Kidney tubule cell (primary cell): ENCODE measurements at regions not wholly inside any gene's neighbourhood (a gene's known extent, or its start where the extent isn't known, plus 50 kb on each side); places are given as distances from the start of the nearest gene placed in this dataset.

Source experiments
- DNase-seq: peaks from one replicate; pipeline ENCODE4 v3.0.0-alpha.2; 2018; ENCODE audit warnings: low spot score

DNA sequence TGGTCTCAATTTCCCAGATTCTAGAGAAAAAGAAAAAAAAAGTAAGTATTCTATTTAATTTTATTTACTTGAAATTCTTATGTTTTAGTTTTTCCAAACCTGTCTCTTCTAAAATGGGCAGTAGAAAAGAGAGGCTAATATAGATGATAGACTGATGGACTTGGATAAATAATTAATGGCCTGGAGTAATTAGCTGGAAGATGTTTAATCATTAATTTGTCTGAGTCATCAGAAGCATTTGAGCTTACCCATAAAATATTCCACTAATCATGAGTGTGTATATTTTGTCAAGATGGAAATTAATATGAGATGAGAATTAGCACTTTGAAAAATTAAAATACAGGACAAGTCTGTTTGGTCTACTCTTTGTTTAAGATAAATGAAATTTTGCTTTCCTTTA is 212.1 kb upstream of the MIR17HG start:
- DNase-seq = peak; percentile 35

DNA sequence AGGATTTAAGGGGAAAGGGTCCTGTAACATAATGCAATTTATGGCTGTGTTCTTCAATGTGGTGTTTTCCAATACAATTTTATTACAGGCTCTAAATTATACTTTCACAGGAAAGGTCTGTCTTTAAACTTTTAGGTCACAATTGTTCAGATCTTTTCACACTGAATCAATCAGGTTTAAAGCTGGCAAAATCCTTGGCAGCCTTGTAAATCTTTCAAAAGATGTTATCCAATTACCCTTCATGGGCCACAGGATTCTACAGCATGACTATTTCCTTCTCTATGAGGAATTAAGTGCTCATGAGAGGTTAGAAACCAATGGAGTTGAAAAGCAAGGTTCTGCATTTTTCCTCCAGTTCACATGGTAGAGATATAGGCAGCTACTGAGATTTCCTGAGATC is 211.5 kb upstream of the MIR17HG start:
- DNase-seq = peak; percentile 53

DNA sequence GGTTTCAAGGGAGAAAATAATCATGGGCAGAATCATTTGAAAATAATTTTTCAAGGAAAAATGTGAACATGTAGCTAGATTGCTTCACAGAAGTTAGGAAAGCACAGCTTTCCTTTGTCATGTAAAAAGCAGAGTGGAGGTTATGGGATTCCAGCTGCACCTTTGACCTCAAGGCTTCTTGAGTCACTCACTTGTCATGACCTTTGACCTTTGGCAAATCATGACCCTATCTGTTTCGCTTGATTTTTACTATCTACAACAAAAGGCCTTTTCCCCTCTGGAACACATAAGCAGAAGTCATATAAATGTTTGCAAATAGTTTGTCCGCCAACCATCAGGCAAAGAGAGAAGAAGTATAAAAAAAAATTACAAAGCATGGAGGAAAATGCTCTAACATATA is 210.7 kb upstream of the MIR17HG start:
- DNase-seq = no peak

DNA sequence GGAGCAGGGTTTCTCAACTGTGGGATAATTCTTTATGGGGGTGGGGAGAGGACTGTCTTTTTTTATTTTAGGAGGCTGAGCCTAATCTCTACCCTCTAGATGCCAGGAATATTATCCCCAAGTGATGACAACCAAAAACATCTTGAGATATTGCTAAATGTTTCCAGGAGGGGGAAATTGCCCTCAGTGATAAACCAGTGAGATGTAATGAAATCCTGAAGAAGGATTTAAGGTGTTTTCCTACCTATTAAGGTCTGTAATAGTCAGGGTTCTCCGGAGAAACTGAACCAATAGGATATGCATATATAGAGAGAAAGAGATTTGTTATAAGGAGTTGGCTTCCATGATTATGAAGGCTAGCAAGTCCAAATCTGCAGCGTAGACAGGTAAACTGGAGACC is 208.3 kb upstream of the MIR17HG start:
- no peak for DNase-seq

DNA sequence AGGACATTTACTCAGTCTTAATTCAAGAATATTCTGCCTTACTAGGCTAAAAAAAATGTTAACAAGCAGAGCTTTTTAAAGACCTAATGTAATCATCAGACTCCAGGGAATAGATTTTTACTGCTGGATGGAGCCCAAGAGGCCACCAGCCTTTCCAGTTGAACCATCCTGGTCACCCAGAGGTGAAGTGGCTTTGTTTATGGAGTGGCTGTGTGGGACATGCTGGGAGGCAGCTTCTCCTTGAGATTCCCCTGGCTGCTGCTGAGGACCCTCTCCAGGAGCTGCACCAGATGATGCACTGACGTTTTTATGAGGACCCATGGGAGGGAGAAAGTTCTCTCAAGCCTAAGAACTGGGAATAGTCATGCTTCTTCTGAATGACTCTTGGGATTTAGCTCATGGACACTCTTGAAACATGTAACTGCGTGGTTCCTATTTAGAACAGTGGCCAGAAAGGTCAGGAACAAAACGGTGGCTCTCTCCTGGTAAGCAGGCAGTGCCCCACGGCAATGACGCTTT is 205.9 kb upstream of the MIR17HG start:
- no peak for DNase-seq

DNA sequence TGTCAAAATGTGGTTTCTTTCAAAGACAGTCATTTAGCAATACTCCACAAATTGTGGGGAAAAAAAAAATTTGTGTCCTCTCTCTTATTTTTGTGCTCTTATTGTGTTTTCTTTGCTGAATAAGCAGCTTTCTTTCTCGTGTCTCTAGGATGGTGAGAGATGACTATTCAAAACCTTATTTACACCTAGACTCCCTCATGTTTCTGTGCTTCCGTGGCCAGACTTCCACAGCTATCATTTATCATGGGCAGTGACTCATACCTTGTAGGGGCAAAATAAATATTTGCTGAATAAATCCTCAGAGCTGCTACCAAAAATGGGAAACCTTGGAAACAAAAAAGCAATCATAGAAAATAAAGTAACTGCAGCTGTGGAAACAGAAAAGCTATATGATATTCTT is 204.9 kb upstream of the MIR17HG start:
- DNase-seq = peak; percentile 84

DNA sequence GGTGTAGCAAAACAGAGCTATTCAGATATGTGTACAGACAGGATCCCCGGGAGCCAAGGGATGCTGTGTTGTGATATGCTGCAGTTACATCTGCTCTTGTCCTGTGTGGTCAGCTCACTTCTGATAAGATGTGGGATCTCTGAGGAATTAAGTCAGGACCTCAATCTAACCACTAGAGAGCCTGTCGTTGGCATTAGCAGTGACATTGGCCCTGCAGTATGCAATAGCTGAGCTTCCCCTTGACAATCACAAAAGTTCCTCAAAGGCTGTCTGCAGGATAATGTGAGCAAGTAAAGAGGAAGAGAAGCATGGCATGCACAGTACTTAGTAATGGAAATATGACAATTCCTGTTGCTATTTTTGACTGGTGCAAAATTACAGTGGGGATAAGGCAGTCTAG is 203.4 kb upstream of the MIR17HG start:
- DNase-seq = no peak

DNA sequence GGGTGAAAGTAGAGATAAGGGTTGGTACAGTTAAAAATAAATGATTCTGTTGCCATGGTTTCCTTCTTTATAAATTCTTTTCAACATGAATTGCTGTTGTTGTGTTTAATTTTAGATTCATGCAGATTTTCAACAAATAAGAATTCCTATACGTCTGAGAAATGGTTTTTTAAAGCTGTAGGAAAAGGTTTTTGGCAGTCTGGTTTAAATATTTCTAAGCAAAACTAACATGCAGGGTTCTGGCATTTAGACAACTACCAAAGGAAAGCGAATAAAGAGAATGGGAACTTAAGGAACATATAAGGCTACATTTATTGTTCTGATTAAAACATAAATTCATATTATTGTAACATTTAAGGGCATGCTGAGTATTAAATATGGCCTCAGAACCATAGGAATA is 203.0 kb upstream of the MIR17HG start:
- DNase-seq = no peak

DNA sequence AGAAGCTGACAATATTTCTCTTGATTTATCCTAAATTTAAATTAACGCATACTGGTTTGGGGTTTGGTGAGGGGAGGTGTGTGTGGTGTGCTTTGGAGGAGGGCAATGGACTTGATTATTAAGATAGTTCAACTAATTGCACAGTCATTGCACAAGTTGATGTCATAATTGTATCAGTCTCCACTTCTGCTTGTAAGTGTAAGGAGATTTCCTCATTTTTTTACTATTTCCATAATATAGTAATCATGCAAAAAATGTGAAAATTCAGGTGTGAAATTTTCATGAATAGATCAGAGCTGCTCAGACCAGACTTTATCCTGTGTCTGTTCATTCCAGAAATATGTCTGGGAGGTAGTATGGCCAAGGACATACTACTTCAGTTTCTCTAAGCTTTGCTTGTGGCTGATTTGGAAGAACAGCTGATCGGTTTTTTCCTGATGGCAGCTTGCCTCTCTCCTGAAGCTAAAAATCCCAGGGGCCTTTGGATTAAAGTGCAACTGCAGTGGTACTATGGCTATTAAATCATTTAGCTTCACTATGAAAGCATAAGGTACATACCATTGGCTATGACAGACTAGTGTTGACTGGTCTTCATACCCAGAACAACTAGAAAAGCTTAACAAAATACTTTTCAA is 201.8 kb upstream of the MIR17HG start:
- no peak for DNase-seq

DNA sequence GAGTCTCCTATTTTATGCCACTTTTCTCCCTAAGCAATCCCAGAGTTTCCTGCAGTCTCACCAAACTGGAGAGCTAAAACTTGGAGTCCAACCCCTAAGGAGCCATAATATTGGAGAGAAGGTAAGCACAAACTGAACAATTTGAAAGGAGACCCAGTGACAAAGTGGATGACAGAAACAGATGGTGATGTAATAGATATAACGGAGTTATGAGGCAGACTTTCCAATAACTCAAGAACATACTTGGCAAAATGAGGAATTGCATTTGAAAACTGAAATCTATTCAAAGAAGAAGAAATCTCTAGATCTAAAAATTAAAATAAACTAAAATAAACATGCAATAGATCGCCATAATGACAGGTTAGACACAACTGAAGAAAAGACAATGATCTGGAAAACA is 200.9 kb upstream of the MIR17HG start:
- DNase-seq = no peak

DNA sequence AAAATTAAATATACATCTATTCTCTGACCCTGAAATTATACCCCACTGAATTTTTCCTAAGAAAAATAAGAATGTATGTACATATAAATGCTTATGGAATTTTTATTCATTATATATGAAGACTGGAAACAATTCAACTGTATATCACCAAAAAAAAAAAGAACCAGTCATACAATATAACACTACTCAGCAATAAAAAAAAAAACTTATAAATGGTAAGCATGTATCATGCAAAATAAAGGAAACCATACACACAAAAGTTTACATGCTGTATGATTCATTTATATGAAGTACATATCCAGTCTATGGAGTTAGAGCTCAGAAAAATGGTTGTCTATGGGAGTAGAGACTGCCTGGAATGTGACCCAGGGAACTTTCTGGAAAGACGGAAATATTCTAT is 199.4 kb upstream of the MIR17HG start:
- no peak for DNase-seq

DNA sequence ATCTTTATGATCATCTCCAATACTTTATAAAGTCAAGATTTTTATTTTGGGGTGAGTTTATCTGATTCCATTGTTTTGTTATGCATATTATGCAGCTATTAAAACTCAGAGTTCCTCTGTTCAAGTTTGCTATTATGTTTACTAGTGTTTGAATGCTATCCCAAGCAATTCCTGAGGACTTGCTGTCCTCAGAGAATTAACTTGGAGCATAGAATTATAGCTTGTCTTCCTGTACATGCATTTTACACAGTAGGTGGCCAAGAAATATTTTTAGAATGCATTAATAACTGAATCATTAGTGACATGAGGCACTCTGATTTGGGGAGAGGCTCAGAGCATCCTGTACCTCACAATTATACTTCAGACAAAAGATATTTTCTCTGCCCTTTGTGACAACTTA is 195.6 kb upstream of the MIR17HG start:
- no peak for DNase-seq

DNA sequence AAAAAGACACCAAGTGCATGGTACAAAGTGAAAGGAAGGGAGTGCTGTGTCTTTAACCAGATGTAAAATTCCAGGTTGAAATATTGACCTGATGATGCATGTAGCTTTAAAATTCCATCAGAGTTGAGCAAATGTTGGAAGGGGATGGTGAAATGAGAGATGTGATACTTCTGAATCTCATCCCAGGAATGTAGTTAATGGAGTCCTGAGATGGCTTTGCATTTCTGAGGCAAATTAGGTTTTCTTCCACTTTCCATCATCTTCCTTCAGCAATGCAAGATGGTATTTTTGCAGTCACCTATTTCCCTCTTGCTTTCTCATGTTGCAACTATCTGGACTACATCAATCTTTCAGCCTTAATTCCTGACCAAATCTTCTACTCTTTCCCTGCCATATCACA is 194.1 kb upstream of the MIR17HG start:
- DNase-seq = peak; percentile 60

DNA sequence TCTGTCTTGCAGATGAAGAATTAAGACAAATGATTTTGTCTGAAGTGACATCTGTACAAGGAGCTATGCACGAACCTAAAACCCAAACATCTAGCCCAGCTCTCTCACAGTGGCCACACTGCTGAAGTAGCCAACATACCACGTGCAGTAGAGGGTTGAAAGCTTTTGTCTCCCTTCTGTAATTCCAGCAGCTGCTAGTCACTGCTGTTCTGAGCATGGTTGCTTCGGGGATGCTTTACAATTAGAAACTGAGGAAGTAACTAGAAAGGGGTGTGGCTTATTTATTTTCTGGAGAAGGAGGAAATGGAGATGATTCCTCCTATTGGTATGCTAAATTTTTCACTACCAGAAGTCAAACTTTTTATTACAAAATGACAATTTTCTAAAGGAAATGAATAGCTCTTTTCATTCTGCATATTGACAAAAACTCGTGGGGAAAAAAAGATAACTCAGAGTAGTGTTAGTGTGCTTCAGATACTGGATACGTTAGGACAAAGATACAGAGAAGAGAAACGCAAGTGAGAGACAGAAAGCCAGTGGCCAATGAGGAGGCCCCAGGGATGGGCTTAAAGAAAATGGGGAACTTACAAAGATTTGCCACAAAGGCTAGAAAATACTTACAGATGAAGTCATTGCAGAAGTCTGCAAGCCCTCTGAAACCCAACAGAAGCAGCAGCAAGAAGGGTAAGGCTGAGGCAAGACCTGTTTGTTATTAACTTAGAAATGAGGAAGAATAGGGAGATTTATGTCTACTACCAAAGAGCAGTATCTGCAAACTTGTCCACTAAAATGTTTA is 192.7 kb upstream of the MIR17HG start:
- peak; percentile 84 for DNase-seq

DNA sequence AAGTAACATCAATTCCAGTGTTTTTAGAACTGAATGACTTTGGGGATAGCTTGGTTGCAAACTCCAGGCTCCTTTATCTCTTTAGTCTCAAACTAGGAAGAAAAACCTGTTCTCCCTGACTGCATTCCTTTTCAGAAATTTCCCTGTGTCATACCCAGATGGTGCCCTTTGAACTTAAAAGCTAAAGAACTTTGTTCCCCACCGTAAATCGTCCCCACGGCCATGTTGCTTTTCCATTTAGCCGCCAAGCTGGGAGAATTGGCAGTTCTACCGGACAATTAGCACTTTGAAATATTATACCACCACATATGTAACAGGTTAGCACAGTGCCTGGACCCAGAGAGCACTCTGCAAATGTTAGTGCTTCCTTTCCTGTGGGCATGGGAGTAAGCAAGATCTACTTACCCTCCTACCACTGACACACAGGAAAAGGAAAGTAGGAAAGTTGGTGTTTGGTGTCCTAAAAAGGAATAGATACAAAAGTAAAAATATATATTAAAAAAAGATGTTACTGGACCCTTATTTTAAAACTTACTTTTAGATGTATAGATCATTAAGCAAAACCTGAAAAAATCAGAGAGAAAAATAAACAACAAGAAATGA is 191.9 kb upstream of the MIR17HG start:
- peak; percentile 57 for DNase-seq

DNA sequence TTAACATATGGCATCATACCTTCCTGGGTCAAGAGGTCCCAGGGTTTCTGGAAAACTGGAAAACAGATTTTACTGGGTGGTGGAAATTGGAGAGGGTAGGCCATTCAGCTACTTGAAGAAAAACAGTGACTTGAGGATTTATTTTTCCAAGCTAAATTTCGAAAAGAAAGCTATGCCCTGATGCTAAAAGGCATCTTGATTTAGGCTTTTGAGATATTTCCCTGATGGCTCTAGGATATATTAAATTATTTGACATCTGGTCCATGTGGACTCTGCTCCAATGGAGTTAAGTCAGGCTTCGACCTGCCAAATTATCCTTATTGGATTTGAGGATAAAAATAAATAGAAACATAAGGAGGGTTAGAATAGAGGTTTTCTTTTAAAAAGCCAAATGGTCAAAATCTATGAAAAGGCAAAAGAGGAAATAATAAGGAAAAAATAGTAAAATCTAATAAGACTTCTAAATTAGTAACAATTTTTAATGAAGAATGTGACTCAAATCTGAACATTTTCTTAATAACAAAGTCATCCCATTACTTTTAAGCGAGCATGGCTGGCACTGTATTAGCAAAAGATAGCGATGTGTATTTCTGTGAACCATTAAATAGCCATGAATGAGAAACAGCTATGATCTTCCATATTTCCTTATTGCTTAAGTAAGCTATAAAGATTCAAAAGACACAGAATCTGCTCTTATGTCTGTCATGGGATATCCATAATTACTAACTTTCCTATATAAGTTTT is 190.0 kb upstream of the MIR17HG start:
- no peak for DNase-seq

DNA sequence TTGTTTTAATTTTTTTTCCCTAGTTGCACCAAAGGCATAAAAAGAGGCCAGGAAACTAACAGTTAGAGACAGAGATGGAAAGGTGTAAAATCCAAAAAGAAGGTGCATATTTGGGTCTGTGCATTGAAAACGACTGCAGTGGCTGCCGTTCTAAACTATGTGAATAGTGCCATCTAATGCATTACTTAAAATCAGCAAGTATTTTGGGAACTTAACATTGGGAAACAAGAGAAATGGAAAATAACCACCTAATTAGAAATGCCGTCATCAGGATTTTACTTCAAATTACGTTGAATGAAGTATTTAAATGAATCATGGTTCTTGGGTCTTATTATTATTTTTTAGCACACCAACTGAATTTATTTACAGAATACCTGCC is 189.5 kb upstream of the MIR17HG start:
- peak; percentile 17 for DNase-seq

DNA sequence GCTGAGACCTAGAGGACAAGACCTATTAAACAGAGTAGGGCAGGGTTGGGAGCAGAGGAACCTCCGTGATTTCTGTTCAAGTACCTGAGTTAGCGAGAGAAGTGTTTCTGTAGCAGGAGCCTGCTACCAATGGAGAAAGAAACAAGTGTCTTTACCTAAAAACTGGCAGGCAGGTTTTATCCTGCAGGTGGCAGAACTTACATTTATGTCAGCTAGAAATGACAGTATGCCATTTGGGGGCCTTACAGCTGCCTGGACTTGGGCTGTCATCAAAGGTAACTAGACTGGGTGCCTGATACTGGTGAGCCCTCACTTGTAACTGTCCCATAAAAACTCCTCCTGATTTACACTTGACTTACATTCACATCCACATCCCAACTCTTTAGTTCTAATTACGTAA is 185.3 kb upstream of the MIR17HG start:
- DNase-seq = peak; percentile 16

DNA sequence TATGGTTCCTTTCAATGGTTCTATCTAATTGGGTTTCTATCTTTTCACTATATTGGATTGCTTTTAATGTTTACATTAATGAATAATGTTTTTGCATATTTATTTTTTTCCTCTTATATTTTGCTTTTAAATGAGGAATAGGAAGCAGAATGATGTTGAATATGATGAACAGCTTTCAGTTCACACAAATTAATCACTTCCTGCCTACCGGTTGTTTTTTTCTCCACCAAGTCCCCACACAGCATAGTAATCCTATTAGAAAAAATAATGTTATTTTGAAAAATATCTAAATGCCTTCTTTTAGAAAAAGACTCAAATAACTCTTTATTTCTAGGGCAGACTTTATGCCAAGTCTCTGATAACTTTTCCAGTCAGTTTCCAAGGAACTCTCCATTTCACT is 184.9 kb upstream of the MIR17HG start:
- no peak for DNase-seq

DNA sequence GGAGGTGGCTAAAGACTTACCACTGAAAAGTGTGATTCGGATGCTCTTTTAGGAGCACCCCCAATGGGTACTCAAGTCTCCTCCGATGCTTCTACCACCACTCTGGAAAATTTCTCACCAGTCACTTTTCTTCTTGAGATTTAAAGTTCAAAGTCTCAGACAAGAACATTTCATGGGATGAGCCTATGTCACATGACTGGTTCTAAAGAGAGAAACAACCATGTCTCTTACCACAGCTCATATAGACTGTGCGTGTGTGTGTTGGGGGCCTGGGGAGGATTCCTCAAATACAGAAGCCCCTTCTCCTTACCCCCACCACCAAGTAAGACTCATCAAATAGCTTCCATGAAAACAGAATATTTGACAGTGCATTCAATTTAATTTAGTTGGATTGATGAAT is 181.7 kb upstream of the MIR17HG start:
- DNase-seq = no peak

DNA sequence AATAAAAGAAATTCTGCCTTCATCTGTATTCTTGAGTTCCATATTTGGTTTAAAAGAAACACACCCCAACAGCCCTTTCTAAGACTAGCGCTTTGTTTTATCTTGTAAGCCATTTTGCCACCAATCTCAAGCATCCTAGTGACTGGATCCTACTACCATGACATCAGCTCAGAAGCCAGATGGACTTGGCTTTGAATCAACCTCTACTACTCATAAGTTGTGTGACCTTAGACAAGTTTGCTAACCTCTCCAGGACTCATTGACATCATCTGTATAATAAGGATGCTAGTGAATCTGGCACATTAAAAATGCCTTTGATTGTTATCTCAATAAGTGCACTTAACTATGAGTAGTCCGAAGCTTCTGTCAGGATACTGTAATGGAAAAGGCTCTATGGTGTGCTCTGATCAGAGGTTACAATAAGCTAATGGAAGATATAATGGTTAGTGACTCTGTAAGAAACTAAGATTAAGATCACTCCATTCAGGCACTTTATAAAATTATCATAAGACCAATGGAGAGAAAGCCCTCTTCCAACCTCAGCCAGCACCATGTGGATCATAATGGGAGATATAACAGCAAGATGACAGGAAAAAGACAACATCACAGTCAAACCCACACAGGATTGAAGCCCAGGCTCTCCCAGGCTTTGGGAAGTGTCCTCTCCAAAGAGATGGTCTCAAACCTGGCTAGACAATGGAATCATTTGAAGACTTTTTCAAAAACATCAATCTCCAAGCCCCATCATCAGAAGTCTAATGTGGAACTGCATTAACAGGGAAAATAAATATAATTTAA is 180.6 kb upstream of the MIR17HG start:
- DNase-seq = no peak
